Mesenchymal stem cell (in vitro differentiated cells and primary cell): ENCODE measurements at regions not wholly inside any gene's neighbourhood (a gene's known extent, or its start where the extent isn't known, plus 50 kb on each side); places are given as distances from the start of the nearest gene placed in this dataset.
A peak's percentile ranks its signal among the peaks of the same experiment; 100 is the strongest.

ENCODE experiments used
- DNase-seq: peaks from one replicate; pipeline ENCODE4 v3.0.0-alpha.2; 2013
- H2AFZ ChIP-seq: one replicate; pipeline ENCODE4 v1.6.1; 2013; ENCODE audit warnings: low read depth, mild to moderate bottlenecking, control low read depth, inconsistent platforms, low read length, moderate library complexity
- H2AK5ac ChIP-seq: 2 replicates; pipeline ENCODE4 v1.6.1; 2013; ENCODE audit warnings: low read length, moderate library complexity, mild to moderate bottlenecking, inconsistent platforms; ENCODE audit not compliant: severe bottlenecking
- H2BK120ac ChIP-seq: one replicate; pipeline ENCODE4 v1.6.1; 2013; ENCODE audit warnings: low read depth, mild to moderate bottlenecking, inconsistent platforms, low read length, moderate library complexity
- H2BK12ac ChIP-seq, 2 experiments: one replicate each; pipeline ENCODE4 v1.6.1; 2013; ENCODE audit warnings: inconsistent platforms in 2 of 2, low read length in 2 of 2, mild to moderate bottlenecking in 2 of 2, moderate library complexity in 2 of 2, control low read depth in 1 of 2
- H2BK15ac ChIP-seq: one replicate; pipeline ENCODE4 v1.6.1; 2013; ENCODE audit warnings: mild to moderate bottlenecking, low read depth, inconsistent platforms; ENCODE audit not compliant: poor library complexity, severe bottlenecking
- H2BK5ac ChIP-seq: 2 replicates; pipeline ENCODE4 v1.6.1; 2013; ENCODE audit warnings: low read depth, mild to moderate bottlenecking, low read length, control low read depth, inconsistent platforms; ENCODE audit not compliant: poor library complexity, severe bottlenecking
- H3K14ac ChIP-seq, 2 experiments: one replicate each; pipeline ENCODE4 v1.6.1; 2013; ENCODE audit warnings: inconsistent platforms in 2 of 2, low read length in 2 of 2, control low read depth in 1 of 2, mild to moderate bottlenecking in 1 of 2, moderate library complexity in 1 of 2
- H3K18ac ChIP-seq, 2 experiments: one replicate each; pipeline ENCODE4 v1.6.1; 2013; ENCODE audit warnings: inconsistent platforms in 2 of 2, low read length in 2 of 2, control low read depth in 1 of 2, low read depth in 1 of 2, mild to moderate bottlenecking in 1 of 2
- H3K23ac ChIP-seq, 2 experiments: one replicate each; pipeline ENCODE4 v1.6.1; 2013; ENCODE audit warnings: inconsistent platforms in 2 of 2, low read length in 2 of 2, mild to moderate bottlenecking in 2 of 2, moderate library complexity in 2 of 2, control low read depth in 1 of 2
- H3K27ac ChIP-seq: 2 replicates; pipeline ENCODE4 v1.5.1; 2013; ENCODE audit warnings: mild to moderate bottlenecking, moderate library complexity, low read length, control low read depth, inconsistent platforms; ENCODE audit not compliant: poor library complexity, severe bottlenecking
- H3K27me3 ChIP-seq, 2 experiments: 2 replicates each; pipeline versions ENCODE4 v1.6.1 to v1.7.0; 2013; ENCODE audit warnings: low read length in 2 of 2, mild to moderate bottlenecking in 2 of 2, moderate library complexity in 2 of 2, control low read depth in 1 of 2, inconsistent platforms in 1 of 2; ENCODE audit not compliant: control insufficient read depth in 1 of 2, insufficient read depth in 1 of 2
- H3K36me3 ChIP-seq, 2 experiments: 2 replicates each; pipeline versions ENCODE4 v1.6.1 to v1.7.0; 2013; ENCODE audit warnings: low read length in 2 of 2, control low read depth in 1 of 2, inconsistent platforms in 1 of 2, low read depth in 1 of 2, mild to moderate bottlenecking in 1 of 2; ENCODE audit not compliant: insufficient read depth in 2 of 2, control insufficient read depth in 1 of 2
- H3K4ac ChIP-seq, 2 experiments: one replicate each; pipeline ENCODE4 v1.6.1; 2013; ENCODE audit warnings: inconsistent platforms in 2 of 2, low read length in 2 of 2, mild to moderate bottlenecking in 2 of 2, moderate library complexity in 2 of 2, control low read depth in 1 of 2, low read depth in 1 of 2
- H3K4me1 ChIP-seq: 2 replicates; pipeline ENCODE4 v1.6.1; 2013; ENCODE audit warnings: low read depth, low read length, control low read depth; ENCODE audit not compliant: control insufficient read depth, insufficient read depth
- H3K4me2 ChIP-seq: 2 replicates; pipeline ENCODE4 v1.6.1; 2013; ENCODE audit warnings: low read length, mild to moderate bottlenecking, inconsistent platforms; ENCODE audit not compliant: poor library complexity, severe bottlenecking
- H3K4me3 ChIP-seq, 2 experiments: 2 replicates each; pipeline versions ENCODE4 v1.5.1 to v1.7.0; 2013; ENCODE audit warnings: low read length in 2 of 2, mild to moderate bottlenecking in 2 of 2, control low read depth in 1 of 2, low read depth in 1 of 2; ENCODE audit not compliant: insufficient read depth in 1 of 2
- H3K79me1 ChIP-seq: replicated peaks from 2 replicates; pipeline ENCODE4 v1.6.1; 2013; ENCODE audit warnings: mild to moderate bottlenecking, control low read depth, low read length, inconsistent platforms; ENCODE audit not compliant: poor library complexity, severe bottlenecking
- H3K9ac ChIP-seq: 2 replicates; pipeline ENCODE4 v1.7.0; 2013; ENCODE audit warnings: mild to moderate bottlenecking, low read length, moderate library complexity
- H3K9me3 ChIP-seq: 2 replicates; pipeline ENCODE4 v1.7.0; 2013; ENCODE audit warnings: mild to moderate bottlenecking, low read length; ENCODE audit not compliant: control insufficient read depth
- H4K8ac ChIP-seq: one replicate; pipeline ENCODE4 v1.6.1; 2013; ENCODE audit warnings: inconsistent platforms, mild to moderate bottlenecking, low read length, moderate library complexity
- H4K91ac ChIP-seq: one replicate; pipeline ENCODE4 v1.6.1; 2013; ENCODE audit warnings: mild to moderate bottlenecking, low read length, inconsistent platforms
- WGBS: methylation state at CpG from one replicate; pipeline ENCODE4 v1.1.7; 2013; ENCODE audit warnings: mixed read lengths; 5-methylcytosine and 5-hydroxymethylcytosine counted together

DNA sequence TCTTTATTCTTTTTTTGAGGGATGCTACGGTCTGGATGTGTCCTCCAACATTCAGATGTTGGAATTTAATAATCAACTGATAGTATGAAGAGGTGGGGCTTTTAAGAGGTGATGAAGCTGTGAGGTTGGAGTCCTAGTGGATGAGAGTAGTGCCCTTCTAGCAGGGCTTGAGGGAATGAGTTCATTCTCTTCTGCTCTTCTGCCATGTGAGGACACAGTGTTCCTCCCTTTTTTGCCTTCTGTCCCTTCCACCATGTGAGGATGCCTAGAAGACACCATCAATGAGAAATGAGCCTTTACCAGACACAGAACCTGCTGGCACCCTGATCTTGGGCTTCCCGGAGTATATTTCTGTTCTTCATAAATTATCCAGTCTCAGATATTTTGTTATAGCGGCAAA, 82.1 kb upstream of the MLIP start:
- no peak overlapping the region for H3K18ac ChIP-seq
- no peaks in the 10 kb centered on the region for H3K79me1 ChIP-seq
- H3K14ac ChIP-seq: no peak overlapping the region
- H3K9me3 ChIP-seq: no peaks in the 10 kb centered on the region
- no peak overlapping the region for H3K9ac ChIP-seq
- no peak overlapping the region for H3K27ac ChIP-seq
- no peaks in the 10 kb centered on the region for H3K4me1 ChIP-seq
- H4K8ac ChIP-seq: no peak overlapping the region
- H3K4me2 ChIP-seq: no peak overlapping the region
- H2AFZ ChIP-seq: no peak overlapping the region
- no peak overlapping the region for H3K4ac ChIP-seq
- H2BK120ac ChIP-seq: no peak overlapping the region
- no peak for DNase-seq
- no peak overlapping the region for H2AK5ac ChIP-seq
- H3K27me3 ChIP-seq: no peaks in the 10 kb centered on the region
- H4K91ac ChIP-seq: no peak overlapping the region
- H2BK15ac ChIP-seq: no peak overlapping the region
- H2BK5ac ChIP-seq: no peak overlapping the region
- WGBS: 96% methylated on average over 2 of the region's 3 CpGs
- no peak overlapping the region for H3K4me3 ChIP-seq
- no peak overlapping the region for H3K23ac ChIP-seq
- no peaks in the 10 kb centered on the region for H3K36me3 ChIP-seq
- no peak overlapping the region for H2BK12ac ChIP-seq

DNA sequence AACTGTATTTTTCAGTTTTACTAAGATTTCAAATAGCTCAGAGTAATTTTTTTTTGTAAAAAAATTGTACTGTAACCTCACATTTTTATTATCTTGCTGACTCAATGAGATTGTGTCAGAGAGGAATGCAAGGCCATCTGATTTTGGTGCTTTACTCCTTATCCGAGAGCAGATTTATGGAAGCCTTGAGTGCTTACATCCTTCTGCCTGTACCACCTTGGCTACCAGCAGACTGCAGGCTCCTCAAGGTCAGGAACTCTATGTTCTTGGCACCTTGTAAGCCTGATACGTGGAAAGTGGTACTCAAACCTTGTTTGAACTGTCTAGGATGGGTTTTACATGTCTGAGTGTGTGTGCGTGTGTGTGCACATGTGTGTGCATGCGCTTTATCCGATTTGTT, 80.1 kb upstream of the MLIP start:
- Histone ChIP-seq H2BK12ac (peak overlapping the region in 1 of 2 experiments; percentile 84), H2AK5ac (no peak overlapping the region), H3K4me1 (no peaks in the 10 kb centered on the region), H3K4me2 (no peak overlapping the region), H2BK120ac (no peak overlapping the region), H3K9ac (no peak overlapping the region), H4K8ac (peak overlapping the region; percentile 69), H3K27me3 (no peaks in the 10 kb centered on the region), H3K14ac (no peak overlapping the region), H3K4ac (no peak overlapping the region), H3K18ac (no peak overlapping the region), H3K23ac (no peak overlapping the region), H4K91ac (no peak overlapping the region), H3K79me1 (no peaks in the 10 kb centered on the region), H3K4me3 (no peak overlapping the region), H2BK15ac (no peak overlapping the region), H3K36me3 (no peaks in the 10 kb centered on the region), H3K9me3 (no peaks in the 10 kb centered on the region), H2BK5ac (no peak overlapping the region), H2AFZ (no peak overlapping the region), H3K27ac (no peak overlapping the region)
- 78% methylated on average over 5 of the region's 5 CpGs for WGBS
- DNase-seq: no peak

DNA sequence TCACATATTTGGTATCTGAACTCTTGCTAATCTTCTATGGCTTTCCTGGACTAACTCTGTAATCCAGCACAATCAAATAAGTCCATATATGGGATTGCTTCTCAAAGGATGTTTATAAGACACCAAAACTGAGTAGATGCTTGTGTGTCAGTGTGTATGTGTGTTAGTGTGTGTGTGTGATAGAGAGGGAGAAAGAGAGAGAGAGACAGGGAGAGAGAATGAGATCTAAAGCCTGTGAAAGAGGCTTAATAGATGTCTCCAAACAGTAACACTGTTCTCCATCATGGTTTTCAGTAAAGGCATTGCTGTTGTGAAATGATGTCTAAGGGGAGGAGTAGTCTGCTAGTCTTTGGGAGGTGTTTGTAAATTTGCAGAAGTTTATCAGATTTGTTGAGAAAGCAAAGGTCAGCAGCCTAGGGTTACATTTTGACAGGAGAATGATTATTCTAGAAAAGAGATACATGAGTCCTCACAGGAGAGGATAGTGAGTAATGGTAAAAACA, 73.9 kb upstream of the MLIP start:
- Histone ChIP-seq H2AFZ (no peak overlapping the region), H3K18ac (no peak overlapping the region), H3K36me3 (no peaks in the 10 kb centered on the region), H3K4ac (no peak overlapping the region), H3K79me1 (no peaks in the 10 kb centered on the region), H2BK5ac (no peak overlapping the region), H3K4me2 (no peak overlapping the region), H2AK5ac (no peak overlapping the region), H3K27me3 (no peaks in the 10 kb centered on the region), H3K23ac (no peak overlapping the region), H3K9ac (no peak overlapping the region), H3K27ac (no peak overlapping the region), H3K14ac (no peak overlapping the region), H2BK15ac (no peak overlapping the region), H2BK12ac (no peak overlapping the region), H3K4me1 (no peaks in the 10 kb centered on the region), H3K4me3 (no peak overlapping the region), H4K8ac (no peak overlapping the region), H2BK120ac (no peak overlapping the region), H4K91ac (no peak overlapping the region), H3K9me3 (no peaks in the 10 kb centered on the region)
- peak; percentile 54 for DNase-seq

DNA sequence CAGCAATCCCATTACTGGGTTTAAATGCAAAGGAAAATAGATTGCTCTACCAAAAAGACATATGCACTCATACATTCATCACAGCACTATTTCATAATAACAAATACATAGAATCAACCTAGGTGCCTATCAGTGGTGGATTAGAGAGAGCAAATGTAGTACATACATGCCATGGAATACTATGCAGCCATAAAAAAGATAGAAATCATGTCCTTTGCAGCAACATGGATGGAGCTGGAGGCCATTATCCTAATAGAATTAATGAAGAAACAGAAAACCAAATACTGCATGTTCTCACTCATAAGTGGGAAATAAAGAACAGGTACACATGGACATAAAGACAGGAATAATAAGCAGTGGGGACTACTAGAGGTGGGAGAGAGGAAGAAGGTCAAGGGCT, 70.7 kb upstream of the MLIP start:
- H2AK5ac ChIP-seq: no peak overlapping the region
- H3K4me3 ChIP-seq: no peak overlapping the region
- H3K27ac ChIP-seq: no peak overlapping the region
- no peak overlapping the region for H3K23ac ChIP-seq
- no peaks in the 10 kb centered on the region for H3K79me1 ChIP-seq
- no peak overlapping the region for H2BK120ac ChIP-seq
- no peak overlapping the region for H3K9ac ChIP-seq
- H2AFZ ChIP-seq: no peak overlapping the region
- H4K8ac ChIP-seq: no peak overlapping the region
- H3K18ac ChIP-seq: no peak overlapping the region
- no peak for DNase-seq
- no peak overlapping the region for H3K4me2 ChIP-seq
- no peaks in the 10 kb centered on the region for H3K4me1 ChIP-seq
- H4K91ac ChIP-seq: no peak overlapping the region
- no peak overlapping the region for H2BK15ac ChIP-seq
- H3K27me3 ChIP-seq: no peaks in the 10 kb centered on the region
- no peak overlapping the region for H2BK5ac ChIP-seq
- H3K9me3 ChIP-seq: no peaks in the 10 kb centered on the region
- H3K4ac ChIP-seq: no peak overlapping the region
- no peaks in the 10 kb centered on the region for H3K36me3 ChIP-seq
- no peak overlapping the region for H2BK12ac ChIP-seq
- H3K14ac ChIP-seq: no peak overlapping the region
